SU-DHL-6 (cell line): ENCODE measurements at regions not wholly inside any gene's neighbourhood (a gene's known extent, or its start where the extent isn't known, plus 50 kb on each side); places are given as distances from the start of the nearest gene placed in this dataset.

ENCODE experiments used
- EZH2phosphoT487 ChIP-seq: fragments of 200-600 bp; sonication (generic), shearing (Covaris generic); conservative IDR thresholded peaks from 2 replicates; pipeline ENCODE4 v1.6.1; 2018; ENCODE audit warnings: mild to moderate bottlenecking, antibody characterized with exemption, low read length, moderate library complexity, mixed read lengths
- TF ChIP-seq, protein P1 (sequence below): fragments of 200-600 bp; sonication (generic); IDR thresholded peaks from one replicate; pipeline ENCODE4 v1.5.1; 2017; ENCODE audit warnings: antibody characterized with exemption, mild to moderate bottlenecking, low read length, moderate library complexity; ENCODE audit not compliant: insufficient read depth, poor library complexity, severe bottlenecking

DNA sequence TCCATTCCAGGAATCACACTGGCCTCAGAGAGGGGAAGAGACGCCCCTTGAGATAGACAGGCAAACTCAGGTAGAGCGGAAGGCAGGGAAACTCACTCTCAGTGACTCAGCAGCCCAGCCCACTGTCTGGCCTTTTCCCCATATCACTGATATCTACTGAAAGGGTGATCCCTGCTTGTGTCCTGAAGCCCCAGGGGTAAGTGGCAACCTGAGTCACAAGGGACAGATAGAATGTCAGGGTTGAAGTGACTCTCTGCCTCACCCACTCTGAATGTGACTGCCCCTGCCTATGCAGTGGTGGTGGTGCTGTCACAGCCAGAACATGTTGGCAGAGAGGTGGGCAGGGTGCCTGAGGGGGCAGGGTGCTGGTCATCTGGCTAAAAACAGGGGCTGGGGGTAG, 157.5 kb upstream of the FGGY start:
- TF ChIP-seq, protein P1, sequence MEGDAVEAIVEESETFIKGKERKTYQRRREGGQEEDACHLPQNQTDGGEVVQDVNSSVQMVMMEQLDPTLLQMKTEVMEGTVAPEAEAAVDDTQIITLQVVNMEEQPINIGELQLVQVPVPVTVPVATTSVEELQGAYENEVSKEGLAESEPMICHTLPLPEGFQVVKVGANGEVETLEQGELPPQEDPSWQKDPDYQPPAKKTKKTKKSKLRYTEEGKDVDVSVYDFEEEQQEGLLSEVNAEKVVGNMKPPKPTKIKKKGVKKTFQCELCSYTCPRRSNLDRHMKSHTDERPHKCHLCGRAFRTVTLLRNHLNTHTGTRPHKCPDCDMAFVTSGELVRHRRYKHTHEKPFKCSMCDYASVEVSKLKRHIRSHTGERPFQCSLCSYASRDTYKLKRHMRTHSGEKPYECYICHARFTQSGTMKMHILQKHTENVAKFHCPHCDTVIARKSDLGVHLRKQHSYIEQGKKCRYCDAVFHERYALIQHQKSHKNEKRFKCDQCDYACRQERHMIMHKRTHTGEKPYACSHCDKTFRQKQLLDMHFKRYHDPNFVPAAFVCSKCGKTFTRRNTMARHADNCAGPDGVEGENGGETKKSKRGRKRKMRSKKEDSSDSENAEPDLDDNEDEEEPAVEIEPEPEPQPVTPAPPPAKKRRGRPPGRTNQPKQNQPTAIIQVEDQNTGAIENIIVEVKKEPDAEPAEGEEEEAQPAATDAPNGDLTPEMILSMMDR: no peak
- no peak for TF ChIP-seq EZH2phosphoT487
